Mesodermal cell (in vitro differentiated cells): ENCODE measurements at regions not wholly inside any gene's neighbourhood (a gene's known extent, or its start where the extent isn't known, plus 50 kb on each side); places are given as distances from the start of the nearest gene placed in this dataset.
"Not testable (repeated sequence)": the region's sequence is repeated elsewhere in the genome, so short reads cannot be mapped to it uniquely, and the experiment has no call there.

ENCODE experiments used
- H3K27ac ChIP-seq: 2 replicates; pipeline ENCODE4 v1.7.0; 2013; ENCODE audit warnings: mild to moderate bottlenecking, low read depth, low read length, moderate library complexity; ENCODE audit not compliant: severe bottlenecking
- H3K36me3 ChIP-seq: 2 replicates; pipeline ENCODE4 v1.7.1; 2013; ENCODE audit warnings: mild to moderate bottlenecking, low read length, moderate library complexity; ENCODE audit not compliant: control insufficient read depth, insufficient read depth
- H3K4me1 ChIP-seq: one replicate; pipeline ENCODE4 v1.7.1; 2013; ENCODE audit warnings: mild to moderate bottlenecking, low read length; ENCODE audit not compliant: insufficient read depth, control insufficient read depth, poor library complexity, severe bottlenecking
- H3K4me3 ChIP-seq: 2 replicates; pipeline ENCODE4 v1.7.0; 2013; ENCODE audit warnings: low read length, control low read depth, mild to moderate bottlenecking; ENCODE audit not compliant: insufficient read depth, poor library complexity, severe bottlenecking; ENCODE audit errors: extremely low read depth
- H3K9me3 ChIP-seq: 2 replicates; pipeline ENCODE4 v1.7.1; 2013; ENCODE audit warnings: mild to moderate bottlenecking, low read length, moderate library complexity; ENCODE audit not compliant: control insufficient read depth
- WGBS, 2 experiments: methylation state at CpG; one replicate each; pipeline ENCODE4 v1.1.5; 2013; ENCODE audit warnings: missing lambda C conversion rate in 2 of 2; ENCODE audit not compliant: insufficient coverage in 2 of 2; 5-methylcytosine and 5-hydroxymethylcytosine counted together

GRCh38 chr3:81853431-81853830, 92.0 kb upstream of the GBE1 start:
- Histone ChIP-seq H3K4me3 (no peak overlapping the region), H3K36me3 (no peaks in the 10 kb centered on the region), H3K9me3 (no peaks in the 10 kb centered on the region), H3K27ac (no peak overlapping the region), H3K4me1 (no peaks in the 10 kb centered on the region)
- WGBS, 2 experiments, result no CpG with 5 or more reads among the region's 3 CpGs

GRCh38 chr3:81851176-81851575, 89.7 kb upstream of the GBE1 start:
- no peaks in the 10 kb centered on the region for H3K36me3 ChIP-seq
- peaks cover 3% of the 10 kb centered on the region for H3K4me1 ChIP-seq
- no peaks in the 10 kb centered on the region for H3K9me3 ChIP-seq
- no peak overlapping the region for H3K27ac ChIP-seq
- H3K4me3 ChIP-seq, result no peak overlapping the region

GRCh38 chr3:81846988-81847387, 85.5 kb upstream of the GBE1 start:
- H3K4me3 ChIP-seq, result no peak overlapping the region
- no peaks in the 10 kb centered on the region for H3K36me3 ChIP-seq
- no peaks in the 10 kb centered on the region for H3K9me3 ChIP-seq
- H3K4me1 ChIP-seq, result peaks cover 3% of the 10 kb centered on the region
- no peak overlapping the region for H3K27ac ChIP-seq
- WGBS, 2 experiments, result no CpG with 5 or more reads among the region's 1 CpG

- peaks cover 2% of the 10 kb centered on the region for H3K4me1 ChIP-seq
- no peak overlapping the region for H3K4me3 ChIP-seq
- H3K9me3 ChIP-seq, result no peaks in the 10 kb centered on the region
- no CpG with 5 or more reads among the region's 2 CpGs for WGBS, 2 experiments
- no peaks in the 10 kb centered on the region for H3K36me3 ChIP-seq
- no peak overlapping the region for H3K27ac ChIP-seq
These were observed 80.1 kb upstream of the GBE1 start for GRCh38 chr3:81841540-81841939.

GRCh38 chr3:81839504-81840094, 78.2 kb upstream of the GBE1 start:
- Histone ChIP-seq H3K9me3 (no peaks in the 10 kb centered on the region), H3K4me1 (no peaks in the 10 kb centered on the region), H3K27ac (no peak overlapping the region), H3K36me3 (no peaks in the 10 kb centered on the region), H3K4me3 (no peak overlapping the region)
- 77% methylated on average over 2 of the region's 4 CpGs; no CpG with 5 or more reads in 1 of the 2 experiments for WGBS, 2 experiments

GRCh38 chr3:81838457-81838856, 77.0 kb upstream of the GBE1 start:
- H3K4me1 ChIP-seq, result no peaks in the 10 kb centered on the region
- no CpG with 5 or more reads among the region's 1 CpG for WGBS, 2 experiments
- no peaks in the 10 kb centered on the region for H3K36me3 ChIP-seq
- no peak overlapping the region for H3K27ac ChIP-seq
- no peak overlapping the region for H3K4me3 ChIP-seq
- no peaks in the 10 kb centered on the region for H3K9me3 ChIP-seq

- no peaks in the 10 kb centered on the region for H3K4me1 ChIP-seq
- no peak overlapping the region for H3K4me3 ChIP-seq
- H3K36me3 ChIP-seq, result no peaks in the 10 kb centered on the region
- no peak overlapping the region for H3K27ac ChIP-seq
- no peaks in the 10 kb centered on the region for H3K9me3 ChIP-seq
- 97 to 100% methylated on average over 1 to 5 of the region's 6 CpGs for WGBS, 2 experiments
These were observed 75.7 kb upstream of the GBE1 start for GRCh38 chr3:81837071-81837593.

- Histone ChIP-seq H3K4me1 (no peaks in the 10 kb centered on the region), H3K9me3 (no peaks in the 10 kb centered on the region), H3K36me3 (no peaks in the 10 kb centered on the region), H3K27ac (no peak overlapping the region), H3K4me3 (no peak overlapping the region)
These were observed 68.5 kb upstream of the GBE1 start for GRCh38 chr3:81829937-81830336.

- H3K27ac ChIP-seq, H3K4me3 ChIP-seq, H3K4me1 ChIP-seq, H3K36me3 ChIP-seq, H3K9me3 ChIP-seq: not testable (repeated sequence)
- 93 to 96% methylated on average over 4 to 5 of the region's 5 CpGs for whole genome bisulfite sequencing, 2 experiments
These were observed 67.8 kb upstream of the GBE1 start for GRCh38 chr3:81829272-81829671.

- no peaks in the 10 kb centered on the region for H3K9me3 ChIP-seq
- no peak overlapping the region for H3K4me3 ChIP-seq
- H3K4me1 ChIP-seq, result no peaks in the 10 kb centered on the region
- no peaks in the 10 kb centered on the region for H3K36me3 ChIP-seq
- no peak overlapping the region for H3K27ac ChIP-seq
- 55 to 65% methylated on average over 2 of the region's 2 CpGs for WGBS, 2 experiments
These were observed 62.5 kb upstream of the GBE1 start for GRCh38 chr3:81823882-81824395.

GRCh38 chr3:81823086-81823485, 61.6 kb upstream of the GBE1 start:
- 100% methylated on average over 1 of the region's 3 CpGs; no CpG with 5 or more reads in 1 of the 2 experiments for WGBS, 2 experiments
- Histone ChIP-seq H3K36me3 (no peaks in the 10 kb centered on the region), H3K4me1 (no peaks in the 10 kb centered on the region), H3K27ac (no peak overlapping the region), H3K9me3 (no peaks in the 10 kb centered on the region), H3K4me3 (no peak overlapping the region)
